Bronchial epithelial cell (primary cell): ENCODE measurements at regions not wholly inside any gene's neighbourhood (a gene's known extent, or its start where the extent isn't known, plus 50 kb on each side); places are given as distances from the start of the nearest gene placed in this dataset.

Source experiments
- DNase-seq: peaks from one replicate; pipeline ENCODE4 v3.0.0-alpha.2; 2010; ENCODE audit warnings: low read depth
- FAIRE-seq: peaks from 2 replicates; lab custom pipeline; 2011; peaks lifted over from hg19 to GRCh38; lab: Jason Lieb, UNC
- H3K27me3 ChIP-seq: 2 replicates; pipeline ENCODE4 v1.5.1; 2011; ENCODE audit warnings: low read length; ENCODE audit not compliant: control insufficient read depth, insufficient read depth
- H3K36me3 ChIP-seq: 2 replicates; pipeline ENCODE4 v1.5.1; 2011; ENCODE audit warnings: low read length; ENCODE audit not compliant: control insufficient read depth, insufficient read depth
- H3K4me3 ChIP-seq: 2 replicates; pipeline ENCODE4 v1.5.1; 2011; ENCODE audit warnings: mild to moderate bottlenecking, low read depth, low read length, control low read depth
- TF ChIP-seq, protein P1 (sequence below): IDR thresholded peaks from 2 replicates; pipeline ENCODE4 v1.5.1; 2011; ENCODE audit warnings: mild to moderate bottlenecking, moderate library complexity, low read length, control low read depth, inconsistent platforms; ENCODE audit not compliant: insufficient read depth, severe bottlenecking

DNA sequence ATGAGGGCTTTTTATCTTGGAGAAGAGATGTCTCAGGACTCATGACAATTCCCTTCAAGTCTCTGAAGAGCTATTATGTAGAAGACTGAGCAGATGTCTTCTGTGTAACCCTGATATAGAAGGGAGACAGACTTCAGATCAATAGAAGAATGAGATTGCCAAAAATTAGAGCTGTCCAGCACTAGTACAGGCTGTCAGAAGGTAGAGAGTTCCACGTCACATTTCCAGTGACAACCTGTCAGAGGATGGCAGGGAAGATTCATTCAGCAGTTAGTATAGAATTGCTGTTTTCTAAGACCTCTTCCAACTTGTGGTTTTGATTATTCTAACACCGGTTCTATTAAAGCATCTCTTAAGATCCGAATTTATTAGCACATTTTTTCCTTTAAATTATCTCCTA is 520.6 kb downstream of the RBFOX1 start:
- DNase-seq: no peak
- H3K36me3 ChIP-seq: no peaks in the 10 kb centered on the region
- FAIRE-seq: no peak
- H3K4me3 ChIP-seq: no peak overlapping the region
- TF ChIP-seq, protein P1, sequence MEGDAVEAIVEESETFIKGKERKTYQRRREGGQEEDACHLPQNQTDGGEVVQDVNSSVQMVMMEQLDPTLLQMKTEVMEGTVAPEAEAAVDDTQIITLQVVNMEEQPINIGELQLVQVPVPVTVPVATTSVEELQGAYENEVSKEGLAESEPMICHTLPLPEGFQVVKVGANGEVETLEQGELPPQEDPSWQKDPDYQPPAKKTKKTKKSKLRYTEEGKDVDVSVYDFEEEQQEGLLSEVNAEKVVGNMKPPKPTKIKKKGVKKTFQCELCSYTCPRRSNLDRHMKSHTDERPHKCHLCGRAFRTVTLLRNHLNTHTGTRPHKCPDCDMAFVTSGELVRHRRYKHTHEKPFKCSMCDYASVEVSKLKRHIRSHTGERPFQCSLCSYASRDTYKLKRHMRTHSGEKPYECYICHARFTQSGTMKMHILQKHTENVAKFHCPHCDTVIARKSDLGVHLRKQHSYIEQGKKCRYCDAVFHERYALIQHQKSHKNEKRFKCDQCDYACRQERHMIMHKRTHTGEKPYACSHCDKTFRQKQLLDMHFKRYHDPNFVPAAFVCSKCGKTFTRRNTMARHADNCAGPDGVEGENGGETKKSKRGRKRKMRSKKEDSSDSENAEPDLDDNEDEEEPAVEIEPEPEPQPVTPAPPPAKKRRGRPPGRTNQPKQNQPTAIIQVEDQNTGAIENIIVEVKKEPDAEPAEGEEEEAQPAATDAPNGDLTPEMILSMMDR: no peak
- H3K27me3 ChIP-seq: no peaks in the 10 kb centered on the region

DNA sequence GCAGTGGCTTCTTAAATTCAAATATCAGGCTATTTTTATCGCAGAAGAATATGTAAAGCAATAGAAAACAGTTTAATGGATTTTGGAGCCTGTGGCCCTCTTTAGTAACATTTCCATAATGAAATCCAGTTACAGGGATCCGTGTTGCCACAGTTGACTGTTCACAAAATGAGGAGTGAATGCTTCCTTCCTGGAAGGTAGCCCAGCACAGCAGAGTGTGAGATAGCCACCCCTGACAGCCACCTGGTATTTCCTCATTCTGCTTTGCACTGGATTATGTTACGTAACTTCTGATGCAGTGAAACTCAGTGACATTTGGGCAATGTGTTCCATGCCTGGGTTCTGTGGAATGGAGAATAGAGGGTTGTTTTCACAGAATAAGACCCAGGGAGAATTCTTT is 517.2 kb downstream of the RBFOX1 start:
- DNase-seq (no peak), FAIRE-seq (no peak)
- TF ChIP-seq, protein P1: no peak
- Histone ChIP-seq H3K4me3 (no peak overlapping the region), H3K27me3 (no peaks in the 10 kb centered on the region), H3K36me3 (no peaks in the 10 kb centered on the region)

DNA sequence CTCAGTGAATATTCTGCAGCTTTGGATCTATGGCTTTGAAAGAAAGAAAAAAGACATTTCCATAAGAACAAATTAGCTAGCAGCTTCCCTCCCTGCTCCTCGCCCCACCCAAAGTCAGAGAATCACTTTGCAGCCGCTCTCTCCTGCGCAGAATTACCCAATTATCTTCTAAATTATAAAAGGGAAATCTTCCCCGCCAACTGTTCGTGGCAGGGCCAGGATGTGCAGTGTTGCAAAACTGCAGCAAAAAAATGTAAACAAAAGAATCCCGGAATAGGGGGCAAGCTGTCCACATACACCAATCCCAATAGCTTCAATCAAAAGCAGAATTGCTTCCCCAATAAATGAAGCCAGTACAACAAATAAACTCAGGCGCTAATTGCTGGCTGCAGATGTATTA is 510.6 kb downstream of the RBFOX1 start:
- FAIRE-seq (no peak), DNase-seq (no peak)
- no peak overlapping the region for H3K4me3 ChIP-seq
- TF ChIP-seq, protein P1: no peak
- H3K36me3 ChIP-seq: no peaks in the 10 kb centered on the region
- H3K27me3 ChIP-seq: no peaks in the 10 kb centered on the region

DNA sequence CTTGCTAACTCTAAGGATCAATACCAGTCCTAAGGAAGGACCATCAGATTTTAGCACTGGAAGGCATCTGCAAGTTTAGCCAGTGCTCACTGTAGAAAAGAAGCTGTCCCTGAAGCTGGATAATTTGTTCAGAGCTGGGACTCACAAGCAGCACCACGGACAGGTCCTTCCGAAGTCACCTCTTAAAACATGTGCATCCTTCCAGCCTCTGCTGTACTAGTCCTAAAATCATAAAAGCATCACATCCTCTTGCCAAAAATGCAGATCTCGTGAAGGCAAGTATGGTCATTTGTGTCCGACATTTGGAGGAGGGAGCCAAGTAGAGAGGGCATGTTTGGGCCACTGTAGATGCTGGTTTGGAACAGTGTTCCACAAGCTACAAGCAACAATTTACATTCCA is 506.9 kb downstream of the RBFOX1 start:
- Histone ChIP-seq H3K27me3 (no peaks in the 10 kb centered on the region), H3K36me3 (no peaks in the 10 kb centered on the region), H3K4me3 (no peak overlapping the region)
- TF ChIP-seq, protein P1: no peak
- FAIRE-seq: no peak
- no peak for DNase-seq

DNA sequence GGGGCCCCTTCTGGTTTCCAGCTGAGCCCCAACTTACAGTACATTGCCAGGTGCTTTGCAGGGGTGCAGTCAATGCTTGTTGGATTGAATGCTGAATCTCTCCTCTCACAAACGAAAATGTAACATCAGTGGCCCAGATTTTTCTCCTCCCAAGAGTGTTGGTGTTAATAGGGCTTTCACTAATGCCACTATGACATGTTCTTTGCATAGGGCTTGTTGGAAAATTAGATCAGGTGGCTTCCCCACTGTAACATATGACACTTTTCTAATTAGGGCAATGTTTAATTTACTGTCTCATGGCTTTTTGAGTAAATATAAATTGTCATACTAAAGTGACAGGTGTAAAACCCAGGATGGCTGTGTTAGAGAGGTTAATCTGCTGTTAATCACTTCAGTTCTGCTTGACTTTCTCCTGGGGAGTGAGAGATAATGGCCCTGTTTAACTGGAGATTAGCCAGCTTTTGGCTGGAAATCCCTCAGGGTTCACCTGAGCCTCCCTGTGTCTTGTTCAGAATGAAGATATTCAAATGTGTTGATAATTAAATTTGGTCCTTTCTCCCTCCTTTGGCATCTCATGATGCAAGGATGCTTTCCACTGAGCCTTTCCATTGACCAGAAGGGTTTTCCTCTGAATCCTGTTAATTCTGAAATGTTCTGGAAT is 502.3 kb downstream of the RBFOX1 start:
- FAIRE-seq (no peak), DNase-seq (no peak)
- Histone ChIP-seq H3K36me3 (no peaks in the 10 kb centered on the region), H3K27me3 (no peaks in the 10 kb centered on the region), H3K4me3 (no peak overlapping the region)
- TF ChIP-seq, protein P1: no peak

DNA sequence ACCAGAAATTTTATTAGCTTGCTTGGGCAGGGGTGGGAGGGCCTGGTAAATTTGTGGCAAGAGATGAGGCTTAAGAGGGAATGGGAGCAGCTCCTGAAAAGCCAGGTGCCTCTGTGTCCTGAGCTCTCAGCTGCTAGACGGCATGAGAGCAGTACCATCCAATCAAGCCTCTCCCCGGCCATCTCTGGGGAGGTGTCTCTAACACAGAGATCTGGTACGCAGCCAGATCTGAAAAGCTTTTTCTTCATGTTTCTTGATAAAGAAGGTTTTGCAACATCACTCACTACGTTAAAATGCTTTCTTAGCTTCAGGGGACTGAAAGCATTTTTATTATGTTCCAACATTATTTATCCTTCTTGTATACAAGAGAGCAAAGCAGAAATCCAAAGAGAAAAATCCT is 488.2 kb downstream of the RBFOX1 start:
- no peaks in the 10 kb centered on the region for H3K27me3 ChIP-seq
- TF ChIP-seq, protein P1: no peak
- no peak for DNase-seq
- H3K36me3 ChIP-seq: no peaks in the 10 kb centered on the region
- FAIRE-seq: no peak
- H3K4me3 ChIP-seq: no peak overlapping the region
